ENCODE measurements at regions not wholly inside any gene's neighbourhood (a gene's known extent, or its start where the extent isn't known, plus 50 kb on each side); places are given as distances from the start of the nearest gene placed in this dataset.

DNA sequence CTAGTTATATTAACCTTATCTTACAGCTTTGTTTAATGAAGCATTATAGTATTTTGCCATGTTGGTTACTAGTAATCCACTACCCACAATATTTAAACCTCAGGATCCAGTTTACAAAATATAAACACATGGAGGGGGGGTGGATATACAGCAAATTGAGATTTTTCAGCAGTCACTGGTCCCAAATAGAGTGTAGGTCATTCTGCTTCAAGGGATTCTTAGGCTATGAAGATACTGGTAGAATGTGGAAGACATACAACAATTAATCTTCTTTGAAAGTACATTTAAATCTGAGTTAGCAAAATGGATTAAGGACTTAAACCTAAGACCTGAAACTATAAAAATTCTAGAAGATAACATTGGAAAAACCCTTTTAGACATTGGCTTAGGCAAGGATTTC is 569.6 kb downstream of the ZNF674 start:
- DNase-seq = no peak

DNA sequence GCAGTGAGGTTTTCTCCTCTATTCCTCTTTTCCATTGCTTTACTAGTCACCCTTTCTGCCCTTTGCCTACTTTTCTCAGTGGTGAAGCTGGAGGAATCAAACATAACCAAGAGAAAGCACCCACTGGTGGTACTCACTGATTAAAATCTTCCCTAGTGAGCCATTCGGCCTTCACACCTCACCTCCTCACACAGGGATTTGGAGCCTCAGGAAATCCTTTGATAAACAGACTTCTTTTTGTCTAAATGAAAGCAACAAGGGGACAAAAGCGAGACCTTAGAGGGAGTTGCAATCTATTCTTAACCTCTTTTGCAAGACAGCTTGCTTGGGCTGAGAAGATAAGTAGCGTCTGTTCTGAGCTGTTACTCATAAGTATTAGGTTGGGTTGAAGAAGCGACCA is 572.6 kb downstream of the ZNF674 start:
- DNase-seq = peak; percentile 1

GRCh38 chrX:45959567-45959966 is 585.7 kb downstream of the ZNF674 start:
- no peak for DNase-seq

GRCh38 chrX:45956191-45956870 is 588.9 kb downstream of the ZNF674 start:
- DNase-seq = no peak

GRCh38 chrX:45955661-45956060 is 589.6 kb downstream of the ZNF674 start:
- DNase-seq = no peak

DNA sequence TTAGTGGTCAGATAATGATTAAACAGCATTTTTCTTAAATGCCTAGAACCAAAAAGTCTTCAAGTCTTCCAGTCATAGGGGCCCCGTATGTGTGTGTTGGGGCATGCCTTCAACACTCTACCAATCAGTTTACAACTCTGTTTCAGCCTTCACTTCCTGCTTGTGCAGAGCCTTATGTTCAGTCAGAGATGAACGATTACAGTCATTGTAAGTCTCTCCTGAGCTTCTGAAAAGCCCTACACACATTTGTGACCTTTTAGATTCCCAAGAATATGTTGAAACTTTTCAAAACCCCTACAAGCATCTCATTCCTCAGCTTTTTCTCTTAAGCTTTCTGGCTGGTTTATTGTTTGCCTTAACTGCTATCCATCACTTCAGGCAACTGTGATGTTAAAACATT is 591.2 kb downstream of the ZNF674 start:
- no peak for DNase-seq

DNA sequence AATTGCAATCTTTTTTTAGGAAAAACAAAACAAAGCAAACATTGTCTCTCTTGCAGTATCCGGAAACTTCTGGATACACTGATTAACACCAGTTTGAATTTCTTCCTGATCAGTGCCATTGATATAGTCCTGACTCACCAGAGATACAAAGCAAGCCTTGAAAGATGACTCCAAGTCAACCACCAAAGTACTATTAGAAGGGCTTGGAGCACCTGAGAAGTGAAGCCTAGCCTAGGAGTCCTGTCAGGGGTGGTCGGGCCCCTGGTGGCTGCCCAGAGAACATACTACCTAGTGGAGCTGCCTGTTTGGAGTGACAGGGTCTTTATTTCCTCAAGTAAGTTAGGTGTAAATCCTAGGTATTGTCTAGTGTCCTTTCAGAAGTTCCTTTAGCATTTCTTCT is 593.2 kb downstream of the ZNF674 start:
- DNase-seq = no peak

- DNase-seq = no peak
Measured at GRCh38 chrX:45935408-45935807, 609.8 kb downstream of the ZNF674 start.

DNA sequence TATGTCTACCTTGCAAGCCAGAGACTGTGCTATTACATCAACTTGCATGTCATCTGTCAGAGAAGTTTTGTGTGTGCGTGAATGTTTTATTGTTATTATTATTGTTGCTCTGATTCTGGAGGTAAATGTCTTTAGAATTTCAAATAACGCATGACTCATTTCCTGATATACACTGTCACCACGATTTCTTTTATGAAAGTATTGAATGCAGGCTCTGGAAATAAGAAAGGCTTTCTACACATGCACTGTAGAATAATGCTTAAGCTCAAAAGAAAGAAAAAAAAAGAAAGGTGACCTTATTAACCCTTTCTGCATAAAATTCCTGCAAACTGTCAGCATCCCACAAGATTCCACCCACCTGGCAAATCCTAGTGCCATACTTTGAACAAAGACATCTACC is 632.9 kb downstream of the ZNF674 start:
- DNase-seq = no peak

GRCh38 chrX:45907786-45908185 is 637.4 kb downstream of the ZNF674 start:
- DNase-seq = no peak

DNA sequence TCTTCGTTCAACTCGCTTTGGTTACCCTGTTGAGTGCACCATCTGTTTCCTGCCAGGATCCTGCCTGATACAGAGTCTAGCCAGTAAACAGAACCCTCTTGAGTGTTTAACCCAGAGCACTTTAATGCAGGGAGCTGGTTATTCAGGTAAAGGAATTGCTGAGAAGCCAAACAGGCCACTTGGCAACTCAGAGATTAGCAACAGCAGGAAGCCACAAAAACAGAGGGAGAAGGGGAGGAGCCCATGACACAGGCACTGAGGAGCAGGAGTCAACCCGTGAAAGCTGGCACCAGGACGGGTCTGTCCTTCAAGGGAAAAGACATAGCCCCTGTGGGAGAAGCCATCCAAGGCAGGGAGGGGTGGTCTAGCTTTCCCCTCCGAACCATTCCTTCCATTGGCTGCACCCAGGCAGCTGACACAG is 641.4 kb downstream of the ZNF674 start:
- DNase-seq = no peak

DNA sequence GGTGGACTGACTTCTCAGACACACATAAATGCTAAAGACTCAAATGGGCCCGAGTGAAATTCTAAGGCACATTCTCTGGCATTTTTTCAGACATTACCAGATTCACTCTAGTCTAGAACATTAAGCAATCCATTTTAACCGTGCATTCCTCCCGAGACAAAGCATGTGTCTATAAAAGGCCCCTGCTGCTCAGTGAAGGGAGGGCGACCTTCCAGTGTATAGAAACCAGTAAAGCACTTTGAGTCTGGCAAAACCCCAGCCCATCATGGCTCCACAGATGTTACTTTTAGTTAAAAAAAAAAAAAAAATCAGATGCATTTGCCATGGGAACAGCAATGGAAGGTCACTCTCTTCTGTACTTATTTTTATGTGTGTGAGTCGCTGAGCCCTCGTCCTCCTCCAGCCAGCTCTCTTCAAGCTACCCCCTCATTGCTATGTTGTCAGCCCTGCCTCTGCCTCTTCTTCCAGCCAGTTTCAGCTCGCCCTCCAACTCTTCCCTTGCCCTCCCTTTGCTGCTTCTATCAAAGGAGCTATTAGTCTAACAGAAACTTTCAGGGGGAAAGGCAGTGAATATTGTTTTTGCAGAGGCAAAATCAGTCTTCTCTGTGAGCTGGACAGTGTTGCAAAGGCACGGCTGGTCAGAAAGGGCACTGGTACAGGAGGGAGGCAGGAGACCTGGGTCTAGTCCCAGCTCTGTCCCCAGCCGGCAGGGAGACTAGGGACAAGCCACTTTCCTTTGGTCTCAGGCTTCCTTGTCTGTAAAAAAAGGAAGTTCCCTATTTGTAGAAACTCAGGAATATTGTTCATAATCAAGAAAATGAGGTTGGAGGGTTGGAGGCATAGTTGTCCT is 644.2 kb downstream of the ZNF674 start:
- no peak for DNase-seq

DNA sequence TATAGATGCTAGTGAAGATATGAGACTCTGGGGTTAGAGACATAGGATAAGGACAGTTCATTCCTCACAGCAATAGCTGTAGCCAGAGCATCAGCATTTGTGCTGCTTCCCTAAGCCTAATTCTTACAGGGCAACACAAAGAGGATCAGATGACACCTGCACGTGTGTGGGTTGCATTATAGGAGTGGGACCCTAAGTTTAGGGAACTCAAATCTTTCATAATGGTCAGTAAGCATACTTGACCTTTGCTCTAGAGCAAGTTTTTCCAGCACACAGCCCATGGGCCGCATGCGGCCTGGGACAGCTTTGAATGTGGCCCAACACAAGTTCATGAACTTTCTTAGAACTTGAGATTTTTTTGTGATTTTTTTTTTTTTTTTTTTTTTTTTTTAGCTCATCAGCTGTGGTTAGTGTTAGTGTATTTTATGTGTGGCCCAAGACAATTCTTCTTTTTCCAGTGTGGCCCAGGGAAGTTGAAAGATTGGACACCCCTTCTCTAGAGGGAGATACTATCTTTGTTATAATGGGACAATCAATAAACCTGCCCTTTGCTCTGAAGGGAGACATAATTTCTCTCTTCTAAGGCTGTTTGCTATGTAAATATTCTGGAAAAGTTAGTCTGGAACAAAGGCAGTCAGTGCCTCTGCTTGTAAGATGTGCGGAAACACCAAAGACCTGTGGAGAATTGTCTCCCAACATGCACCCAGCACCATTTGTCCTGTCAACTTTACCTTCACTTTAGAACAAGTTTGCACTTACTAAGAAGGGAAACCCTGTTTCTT is 650.2 kb downstream of the ZNF674 start:
- no peak for DNase-seq

DNA sequence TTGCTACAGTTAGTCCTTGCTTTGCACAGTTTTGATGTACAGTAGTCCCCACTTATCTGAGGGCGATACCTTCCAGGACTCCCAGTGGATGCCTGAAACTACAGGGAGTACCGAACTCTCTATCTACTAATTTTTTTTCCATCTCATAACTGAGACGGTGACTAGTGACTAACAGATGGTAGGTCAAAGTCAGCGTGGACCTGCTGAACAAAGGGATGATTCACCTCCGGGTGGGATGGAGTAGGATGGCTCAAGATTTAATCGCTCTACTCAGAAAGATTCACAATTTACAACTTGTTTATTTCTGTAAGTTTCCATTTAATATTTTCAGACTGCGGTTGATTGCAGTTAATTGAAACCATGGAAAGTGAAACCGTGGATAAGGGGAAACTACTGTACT is 655.8 kb downstream of the ZNF674 start:
- DNase-seq = no peak

- DNase-seq = no peak
Measured at GRCh38 chrX:45888518-45888917, 656.7 kb downstream of the ZNF674 start.

- no peak for DNase-seq
Measured at GRCh38 chrX:45885931-45886330, 659.3 kb downstream of the ZNF674 start.

- DNase-seq = no peak
Measured at GRCh38 chrX:45879512-45879911, 665.7 kb downstream of the ZNF674 start.

DNA sequence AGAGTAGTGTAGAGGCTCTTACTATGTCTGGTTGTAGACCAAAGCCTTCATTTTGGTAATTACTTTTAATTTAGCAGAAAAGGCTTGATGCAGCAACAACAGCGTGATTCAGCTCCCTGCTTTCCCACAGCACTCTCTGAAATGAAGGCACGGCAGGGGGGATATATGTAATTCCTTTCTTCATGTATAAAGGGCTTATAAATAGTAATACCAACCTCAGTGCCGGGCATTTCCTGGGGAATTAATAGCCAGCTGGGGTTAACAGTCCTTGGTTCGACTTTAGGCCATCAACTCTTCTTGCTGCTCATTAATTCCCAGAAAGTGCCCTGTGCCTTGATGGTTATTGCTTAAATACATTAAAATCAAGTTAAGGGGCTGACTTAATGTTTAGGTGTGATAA is 669.0 kb downstream of the ZNF674 start:
- DNase-seq = no peak

DNA sequence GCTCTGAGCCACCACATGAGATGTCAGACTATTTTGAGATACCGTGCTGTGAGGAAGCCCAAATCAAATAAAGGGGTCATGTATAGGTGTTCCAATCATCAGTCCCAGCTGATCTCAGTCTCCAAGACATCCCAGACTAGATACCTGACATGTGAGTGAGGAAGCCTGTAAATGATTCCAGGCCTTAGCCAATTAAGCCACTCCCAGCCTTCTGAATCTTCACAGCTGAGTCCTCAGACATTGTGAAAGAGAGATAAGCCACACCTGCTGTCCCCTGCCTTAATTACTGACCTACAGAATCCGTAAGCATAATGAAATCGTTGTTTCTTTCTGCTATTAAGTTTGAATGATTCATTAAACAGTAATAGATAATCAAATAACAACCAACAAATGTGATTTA is 671.4 kb downstream of the ZNF674 start:
- no peak for DNase-seq

- no peak for DNase-seq
Measured at GRCh38 chrX:45872480-45872879, 671.8 kb upstream of the DIPK2B start.

DNA sequence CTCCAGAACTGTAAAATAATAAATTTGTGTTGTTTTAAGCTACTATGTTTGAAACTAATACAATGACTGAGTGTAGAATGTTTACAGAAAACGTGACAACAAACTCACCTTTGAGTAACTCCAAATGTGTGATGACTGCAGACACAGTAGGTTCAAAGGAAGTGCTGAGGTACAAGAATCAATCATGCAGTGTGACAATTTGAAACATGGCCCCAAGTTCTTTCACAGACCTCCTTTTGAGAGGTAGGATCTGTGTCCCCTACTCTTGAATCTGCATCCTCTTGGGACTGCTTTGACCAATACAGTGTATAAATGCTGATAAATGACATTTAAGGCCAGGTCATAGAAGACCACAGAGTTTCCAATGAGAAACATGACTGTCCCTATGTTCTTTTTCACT is 667.7 kb upstream of the DIPK2B start:
- DNase-seq = no peak

- no peak for DNase-seq
Measured at GRCh38 chrX:45862801-45863200, 662.1 kb upstream of the DIPK2B start.

GRCh38 chrX:45860450-45860849 is 659.8 kb upstream of the DIPK2B start:
- DNase-seq = no peak

DNA sequence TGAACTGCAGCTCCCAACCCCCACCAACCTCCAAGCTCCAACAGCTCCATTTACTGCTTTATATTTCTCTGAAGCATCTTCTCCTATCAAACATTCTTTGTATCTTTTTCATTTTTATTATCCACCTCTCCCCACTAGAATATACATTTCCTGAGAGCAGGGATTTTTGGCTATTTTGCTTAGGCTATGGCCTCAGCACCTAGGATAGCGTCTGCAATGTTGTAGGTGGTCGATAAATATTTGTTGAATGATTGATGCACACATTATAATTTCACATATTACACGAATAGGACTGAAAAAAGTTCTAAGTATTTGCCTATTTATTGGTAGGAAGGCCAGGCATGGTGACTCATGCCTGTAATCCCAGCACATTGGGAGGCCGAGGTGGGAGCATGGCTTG is 658.7 kb upstream of the DIPK2B start:
- DNase-seq = no peak

Data from kidney glomerular epithelial cell (primary cell).